H9 (cell line): ENCODE measurements at regions not wholly inside any gene's neighbourhood (a gene's known extent, or its start where the extent isn't known, plus 50 kb on each side); places are given as distances from the start of the nearest gene placed in this dataset.
A peak's percentile ranks its signal among the peaks of the same experiment; 100 is the strongest.

Experiments used
- DNase-seq: peaks from one replicate; pipeline ENCODE4 v3.0.0-alpha.2; 2017
- H2AFZ ChIP-seq: one replicate; pipeline ENCODE4 v1.6.1; 2013; ENCODE audit warnings: mild to moderate bottlenecking, low read length, control low read depth, moderate library complexity
- H2AK5ac ChIP-seq: 2 replicates; pipeline ENCODE4 v1.6.1; 2013; ENCODE audit warnings: low read length, control low read depth, mixed read lengths; ENCODE audit not compliant: insufficient read length
- H2BK120ac ChIP-seq: one replicate; pipeline ENCODE4 v1.6.1; 2013; ENCODE audit warnings: low read depth, mild to moderate bottlenecking, low read length, control low read depth, inconsistent platforms; ENCODE audit not compliant: poor library complexity, severe bottlenecking
- H2BK12ac ChIP-seq: 2 replicates; pipeline ENCODE4 v1.6.1; 2013; ENCODE audit warnings: low read length, control low read depth, mixed read lengths, low read depth; ENCODE audit not compliant: insufficient read length
- H2BK15ac ChIP-seq: 2 replicates; pipeline ENCODE4 v1.6.1; 2013; ENCODE audit warnings: low read depth, low read length, control low read depth
- H2BK20ac ChIP-seq: one replicate; pipeline ENCODE4 v1.6.1; 2013; ENCODE audit warnings: low read depth, mild to moderate bottlenecking, low read length, control low read depth, inconsistent platforms; ENCODE audit not compliant: poor library complexity, severe bottlenecking
- H2BK5ac ChIP-seq: 2 replicates; pipeline ENCODE4 v1.6.1; 2013; ENCODE audit warnings: low read length, control low read depth, mixed read lengths; ENCODE audit not compliant: insufficient read length
- H3K14ac ChIP-seq: 2 replicates; pipeline ENCODE4 v1.6.1; 2013; ENCODE audit warnings: low read length, control low read depth; ENCODE audit not compliant: insufficient read depth
- H3K18ac ChIP-seq: 2 replicates; pipeline ENCODE4 v1.6.1; 2013; ENCODE audit warnings: low read depth, mild to moderate bottlenecking, mixed read lengths, low read length, control low read depth; ENCODE audit not compliant: insufficient read length
- H3K23ac ChIP-seq: 2 replicates; pipeline ENCODE4 v1.6.1; 2013; ENCODE audit warnings: low read length, control low read depth, mixed read lengths, low read depth; ENCODE audit not compliant: insufficient read length
- H3K23me2 ChIP-seq: 2 replicates; pipeline ENCODE4 v1.6.1; 2013; ENCODE audit warnings: low read depth, mild to moderate bottlenecking, mixed read lengths, low read length, control low read depth; ENCODE audit not compliant: insufficient read length, poor library complexity, severe bottlenecking
- H3K27ac ChIP-seq: 2 replicates; pipeline ENCODE4 v1.5.1; 2013; ENCODE audit warnings: low read length, control low read depth, mixed read lengths, low read depth; ENCODE audit not compliant: insufficient read length
- H3K27me3 ChIP-seq: 2 replicates; pipeline ENCODE4 v1.6.1; 2013; ENCODE audit warnings: low read length, control low read depth, inconsistent platforms; ENCODE audit not compliant: insufficient read depth
- H3K4ac ChIP-seq: 2 replicates; pipeline ENCODE4 v1.6.1; 2013; ENCODE audit warnings: low read depth, mild to moderate bottlenecking, control low read depth, inconsistent platforms, low read length, moderate library complexity
- H3K4me1 ChIP-seq: 2 replicates; pipeline ENCODE4 v1.6.1; 2013; ENCODE audit warnings: low read length, control low read depth, inconsistent platforms; ENCODE audit not compliant: insufficient read depth
- H3K4me2 ChIP-seq: 2 replicates; pipeline ENCODE4 v1.6.1; 2013; ENCODE audit warnings: low read length, control low read depth, mixed read lengths; ENCODE audit not compliant: insufficient read length, insufficient read depth
- H3K56ac ChIP-seq: 2 replicates; pipeline ENCODE4 v1.6.1; 2013; ENCODE audit warnings: low read depth, mild to moderate bottlenecking, mixed read lengths, low read length, control low read depth; ENCODE audit not compliant: insufficient read length
- H3K79me1 ChIP-seq: 2 replicates; pipeline ENCODE4 v1.6.1; 2013; ENCODE audit warnings: low read depth, mild to moderate bottlenecking, moderate library complexity, low read length, control low read depth, inconsistent platforms; ENCODE audit not compliant: insufficient read depth, poor library complexity, severe bottlenecking
- H3K79me2 ChIP-seq: 2 replicates; pipeline ENCODE4 v1.6.1; 2013; ENCODE audit warnings: low read length, control low read depth, inconsistent platforms; ENCODE audit not compliant: insufficient read depth
- H3K9ac ChIP-seq: 2 replicates; pipeline ENCODE4 v1.6.1; 2013; ENCODE audit warnings: low read length, control low read depth, mixed read lengths; ENCODE audit not compliant: insufficient read length; ENCODE audit errors: extremely low read depth
- H3K9me3 ChIP-seq: one replicate; pipeline ENCODE4 v1.6.1; 2013; ENCODE audit warnings: low read depth, low read length, inconsistent platforms; ENCODE audit not compliant: control insufficient read depth
- H3T11ph ChIP-seq: one replicate; pipeline ENCODE4 v1.6.1; 2013; ENCODE audit warnings: mild to moderate bottlenecking, low read length, control low read depth, inconsistent platforms
- H4K20me1 ChIP-seq: one replicate; pipeline ENCODE4 v1.6.1; 2013; ENCODE audit not compliant: control insufficient read depth, insufficient read length, insufficient read depth
- H4K5ac ChIP-seq: 2 replicates; pipeline ENCODE4 v1.6.1; 2013; ENCODE audit warnings: low read depth, mild to moderate bottlenecking, mixed read lengths, low read length, control low read depth; ENCODE audit not compliant: insufficient read length
- H4K8ac ChIP-seq: replicated peaks from 2 replicates; pipeline ENCODE4 v1.6.1; 2013; ENCODE audit warnings: low read length, control low read depth, mixed read lengths, low read depth; ENCODE audit not compliant: insufficient read length
- H4K91ac ChIP-seq: 2 replicates; pipeline ENCODE4 v1.6.1; 2013; ENCODE audit warnings: low read depth, mild to moderate bottlenecking, moderate library complexity, mixed read lengths, low read length, control low read depth; ENCODE audit not compliant: insufficient read length
- H3K27ac Mint-ChIP-seq, 3 experiments: 2 replicates in 2 of 3; 3 replicates in 1 of 3; pipeline ENCODE4 v1.8.0; 2020 to 2021; ENCODE audit warnings: mixed read lengths in 3 of 3, mild to moderate bottlenecking in 1 of 3, moderate library complexity in 1 of 3
- H3K27me3 Mint-ChIP-seq: 2 replicates; pipeline ENCODE4 v1.8.0; 2021; ENCODE audit warnings: low read depth, mild to moderate bottlenecking, moderate library complexity, mixed read lengths
- H3K36me3 Mint-ChIP-seq, 3 experiments: 2 replicates in 2 of 3; 3 replicates in 1 of 3; pipeline ENCODE4 v1.8.0; 2020 to 2021; ENCODE audit warnings: low read depth in 3 of 3, mixed read lengths in 3 of 3; ENCODE audit not compliant: insufficient read depth in 1 of 3
- H3K4me1 Mint-ChIP-seq, 2 experiments: 2 replicates each; pipeline ENCODE4 v1.8.0; 2020; ENCODE audit warnings: mixed read lengths in 2 of 2
- H3K4me3 Mint-ChIP-seq, 2 experiments: 2 replicates in 1 of 2; 3 replicates in 1 of 2; pipeline ENCODE4 v1.8.0; 2020 to 2021; ENCODE audit warnings: mild to moderate bottlenecking in 2 of 2, mixed read lengths in 2 of 2, moderate library complexity in 1 of 2
- H3K9me3 Mint-ChIP-seq, 2 experiments: 2 replicates in 1 of 2; 3 replicates in 1 of 2; pipeline ENCODE4 v1.8.0; 2020; ENCODE audit warnings: mild to moderate bottlenecking in 2 of 2, mixed read lengths in 2 of 2, moderate library complexity in 1 of 2
- CTCF ChIP-seq: fragments of 200-600 bp; sonication (generic); conservative IDR thresholded peaks from 3 replicates; pipeline ENCODE4 v1.8.0; 2021; ENCODE audit warnings: antibody characterized with exemption, mild to moderate bottlenecking
- WGBS: extraction: QIAGEN DNeasy Blood & Tissue Kit; methylation state at CpG from one replicate; pipeline ENCODE4 v1.1.7; 2013; ENCODE audit warnings: missing lambda C conversion rate, low lambda C conversion rate, mixed read lengths; ENCODE audit not compliant: insufficient read length; ENCODE audit errors: extremely low coverage; 5-methylcytosine and 5-hydroxymethylcytosine counted together

DNA sequence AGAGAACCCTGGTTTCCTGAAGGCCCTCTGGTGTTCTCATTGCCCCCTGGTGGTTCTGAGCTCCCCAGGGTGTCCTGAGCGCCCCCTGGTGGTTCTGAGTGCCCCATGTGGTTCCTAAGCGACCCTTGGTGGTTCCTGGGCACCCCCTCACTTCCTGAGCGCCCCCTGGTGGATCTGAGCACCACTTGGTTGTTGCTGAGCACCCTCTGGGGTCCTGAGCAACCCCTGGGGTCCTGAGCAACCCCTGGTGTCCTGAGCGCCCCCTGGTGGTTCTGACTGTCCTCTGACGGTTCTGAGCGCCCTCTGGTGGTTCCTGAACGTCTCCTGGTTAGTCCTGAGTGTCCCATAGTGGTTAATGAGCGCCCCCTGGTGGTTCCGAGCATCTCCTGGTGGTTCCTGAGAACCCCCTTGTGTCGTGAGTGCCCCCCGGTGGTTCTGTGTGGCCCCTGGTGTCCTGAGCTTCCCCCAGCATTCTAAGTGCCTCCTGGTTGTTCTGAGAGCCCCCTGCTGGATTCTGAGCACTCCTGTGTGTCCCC lies 568.3 kb downstream of the TMEM121 start:
- H3K4me2 ChIP-seq: no peak overlapping the region
- peaks cover 34% of the 10 kb centered on the region for H3K9me3 ChIP-seq
- H4K20me1 ChIP-seq: no peaks in the 10 kb centered on the region
- Mint-ChIP-seq H3K4me3 (no peak overlapping the region), H3K36me3 (peaks cover 0 to 2% (median 0%) of the 10 kb centered on the region in 3 experiments; a peak in 3 of 7 replicates), H3K9me3 (peaks cover 54 to 56% of the 10 kb centered on the region in 2 experiments), H3K27me3 (peaks cover 1% of the 10 kb centered on the region; the same call in 1 of the 2 replicates), H3K4me1 (no peaks in the 10 kb centered on the region), H3K27ac (no peak overlapping the region)
- H3K4ac ChIP-seq: no peak overlapping the region
- H2BK120ac ChIP-seq: no peak overlapping the region
- H3K9ac ChIP-seq: no peak overlapping the region
- H3K23ac ChIP-seq: no peak overlapping the region
- no peak overlapping the region for H2AK5ac ChIP-seq
- H3K4me1 ChIP-seq: no peaks in the 10 kb centered on the region
- no peaks in the 10 kb centered on the region for H3K79me2 ChIP-seq
- H3K27ac ChIP-seq: no peak overlapping the region
- no peak overlapping the region for H3K14ac ChIP-seq
- H4K8ac ChIP-seq: no peak overlapping the region
- no peak overlapping the region for H4K91ac ChIP-seq
- H3K23me2 ChIP-seq: no peaks in the 10 kb centered on the region
- no peak overlapping the region for H2BK20ac ChIP-seq
- H2AFZ ChIP-seq: no peak overlapping the region
- WGBS: no CpG with 5 or more reads among the region's 11 CpGs
- no peak overlapping the region for H3K56ac ChIP-seq
- H2BK15ac ChIP-seq: no peak overlapping the region
- no peaks in the 10 kb centered on the region for H3K79me1 ChIP-seq
- no peak overlapping the region for H2BK12ac ChIP-seq
- no peak overlapping the region for H3K18ac ChIP-seq
- H2BK5ac ChIP-seq: no peak overlapping the region
- no peak overlapping the region for H4K5ac ChIP-seq
- DNase-seq: no peak
- TF ChIP-seq CTCF: peak; percentile 45; the same call in 2 of the 3 replicates
- H3K27me3 ChIP-seq: no peaks in the 10 kb centered on the region
- no peak overlapping the region for H3T11ph ChIP-seq
